Suppressor macrophage treated with lipopolysaccharide for 4 hours (primary cell): ENCODE measurements at regions not wholly inside any gene's neighbourhood (a gene's known extent, or its start where the extent isn't known, plus 50 kb on each side); places are given as distances from the start of the nearest gene placed in this dataset.
A peak's percentile ranks its signal among the peaks of the same experiment; 100 is the strongest.

ENCODE experiments used
- DNase-seq: peaks from one replicate; pipeline ENCODE4 v3.0.0-alpha.2; 2020

DNA sequence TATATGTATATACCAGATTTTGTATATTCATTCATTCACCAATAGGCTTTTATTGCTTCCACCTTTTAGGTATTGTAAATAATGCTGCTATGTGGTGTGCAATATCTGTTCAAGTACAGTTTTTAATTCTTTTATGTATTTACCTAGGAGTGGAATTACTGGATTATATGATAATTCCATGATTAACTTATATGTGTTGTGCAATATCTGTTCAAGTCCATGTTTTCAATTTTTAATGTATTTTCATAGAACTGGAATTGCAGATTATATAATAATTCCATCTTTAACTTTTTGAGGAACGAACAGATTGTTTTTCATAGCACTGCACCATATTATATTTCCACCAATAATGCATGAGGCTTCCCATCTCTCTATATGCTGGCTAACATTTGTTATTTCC lies 50.6 kb upstream of the L3MBTL4 start:
- no peak for DNase-seq

- DNase-seq: no peak
Measured at GRCh38 chr18:6476190-6476589, 61.5 kb upstream of the L3MBTL4 start.

DNA sequence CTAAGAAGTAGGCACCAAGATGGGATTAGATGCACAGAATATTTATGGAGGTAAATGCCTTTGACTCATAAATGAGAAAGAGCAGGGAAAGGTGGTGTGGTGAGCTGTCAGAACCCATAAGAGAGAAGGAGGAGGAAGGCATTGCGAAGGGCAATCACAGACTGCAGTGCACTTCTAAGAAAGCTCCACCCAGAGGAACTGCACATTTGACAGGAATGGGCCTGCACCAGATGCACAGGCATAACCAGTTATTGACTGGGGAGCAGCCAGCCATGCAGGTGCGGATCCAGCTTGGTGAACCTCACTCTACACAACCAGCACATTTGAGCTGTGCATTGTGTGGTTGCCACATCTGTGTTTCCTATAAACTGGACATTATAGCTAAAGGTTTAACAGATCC lies 62.2 kb upstream of the L3MBTL4 start:
- DNase-seq: no peak

DNA sequence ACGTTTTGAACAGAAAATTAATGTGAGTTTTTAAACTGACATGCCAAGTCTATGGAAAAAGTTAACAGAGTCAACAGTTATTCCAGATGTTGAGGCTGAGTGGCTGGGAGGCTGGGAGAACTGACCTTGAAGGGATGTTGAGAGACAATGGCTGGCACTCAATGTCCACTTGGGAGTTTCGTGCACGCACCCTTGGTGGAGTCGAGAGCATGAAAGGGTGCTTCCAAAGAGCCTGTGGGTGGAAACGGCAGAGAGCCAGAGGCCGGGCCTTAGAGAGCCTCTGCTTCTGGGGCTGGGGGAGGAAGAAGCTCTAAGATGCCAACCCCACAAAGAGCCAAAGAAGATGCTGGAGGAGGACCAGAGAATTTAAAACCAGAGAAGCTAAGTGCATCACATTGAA lies 63.4 kb upstream of the L3MBTL4 start:
- no peak for DNase-seq

- no peak for DNase-seq
Measured at GRCh38 chr18:6479699-6480098, 65.0 kb upstream of the L3MBTL4 start.

- peak; percentile 49 for DNase-seq
Measured at GRCh38 chr18:6482198-6482977, 67.7 kb upstream of the L3MBTL4 start.

GRCh38 chr18:6484659-6485058 lies 69.9 kb upstream of the L3MBTL4 start:
- DNase-seq: no peak

DNA sequence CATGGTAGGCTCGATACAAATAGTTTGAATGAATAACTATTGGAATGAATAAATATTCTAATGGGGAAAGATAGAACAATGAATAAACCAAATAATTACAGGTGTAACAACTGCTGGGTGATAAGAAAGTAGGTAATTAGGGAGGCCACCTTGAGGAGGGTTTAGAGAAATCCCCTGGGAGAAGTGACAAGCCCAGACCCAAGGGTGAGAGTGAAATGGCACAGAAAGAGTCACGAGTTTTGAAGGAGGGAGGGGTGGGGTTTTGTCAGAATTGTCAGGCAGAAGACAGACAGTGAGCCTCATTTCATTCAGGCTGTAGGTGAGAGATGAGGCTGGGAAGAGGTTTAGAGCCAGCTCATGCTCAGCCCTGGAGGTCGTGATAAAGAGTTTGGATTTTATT lies 71.6 kb upstream of the L3MBTL4 start:
- DNase-seq: no peak

GRCh38 chr18:6486764-6487426 lies 72.2 kb upstream of the L3MBTL4 start:
- DNase-seq: no peak

GRCh38 chr18:6487968-6488367 lies 73.3 kb upstream of the L3MBTL4 start:
- DNase-seq: no peak

DNA sequence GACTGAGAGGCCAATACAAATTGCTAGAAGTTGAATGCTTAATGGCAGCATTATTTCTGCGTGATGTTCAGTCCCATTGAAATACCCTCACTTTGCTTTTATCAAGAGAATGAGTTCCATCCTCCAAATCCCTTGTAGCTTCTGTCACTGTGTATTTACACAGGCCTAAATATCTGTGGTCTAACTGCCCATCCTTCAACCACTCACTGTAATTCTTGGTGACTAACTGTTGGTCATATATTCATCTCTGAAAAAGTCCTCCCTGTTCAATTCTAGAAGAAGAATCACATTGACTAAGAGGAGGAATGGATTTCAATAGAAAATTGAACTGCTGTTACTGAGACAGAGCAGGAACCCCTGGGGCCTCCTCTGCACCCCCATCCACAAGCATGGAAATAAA lies 74.2 kb upstream of the L3MBTL4 start:
- no peak for DNase-seq

GRCh38 chr18:6489977-6490376 lies 75.3 kb upstream of the L3MBTL4 start:
- no peak for DNase-seq

GRCh38 chr18:6493194-6493593 lies 78.5 kb upstream of the L3MBTL4 start:
- no peak for DNase-seq

- DNase-seq: no peak
Measured at GRCh38 chr18:6495536-6495935, 80.8 kb upstream of the L3MBTL4 start.

DNA sequence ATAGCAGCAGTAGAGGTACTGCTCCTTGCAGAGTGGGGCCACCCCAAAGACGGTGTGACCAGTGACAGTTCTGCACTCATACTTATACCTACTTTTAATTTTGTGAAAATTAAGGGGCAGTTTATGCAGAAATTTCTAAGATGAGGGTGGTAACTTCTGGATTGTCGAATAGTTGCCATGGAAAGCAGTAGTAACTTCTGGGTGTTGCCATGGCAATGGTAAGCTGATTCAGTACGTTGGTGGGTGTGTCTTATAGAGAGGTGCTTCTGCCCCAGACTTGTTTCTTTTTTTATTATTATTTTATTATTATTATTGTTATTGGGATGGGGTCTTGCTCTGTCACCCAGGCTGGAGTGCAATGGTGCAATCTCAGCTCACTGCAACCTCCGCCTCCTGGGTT lies 82.8 kb upstream of the L3MBTL4 start:
- DNase-seq: no peak

GRCh38 chr18:6498289-6498856 lies 83.7 kb upstream of the L3MBTL4 start:
- DNase-seq: no peak

- DNase-seq: no peak
Measured at GRCh38 chr18:6504605-6505497, 90.1 kb upstream of the L3MBTL4 start.

- DNase-seq: no peak
Measured at GRCh38 chr18:6505498-6505875, 90.8 kb upstream of the L3MBTL4 start.

DNA sequence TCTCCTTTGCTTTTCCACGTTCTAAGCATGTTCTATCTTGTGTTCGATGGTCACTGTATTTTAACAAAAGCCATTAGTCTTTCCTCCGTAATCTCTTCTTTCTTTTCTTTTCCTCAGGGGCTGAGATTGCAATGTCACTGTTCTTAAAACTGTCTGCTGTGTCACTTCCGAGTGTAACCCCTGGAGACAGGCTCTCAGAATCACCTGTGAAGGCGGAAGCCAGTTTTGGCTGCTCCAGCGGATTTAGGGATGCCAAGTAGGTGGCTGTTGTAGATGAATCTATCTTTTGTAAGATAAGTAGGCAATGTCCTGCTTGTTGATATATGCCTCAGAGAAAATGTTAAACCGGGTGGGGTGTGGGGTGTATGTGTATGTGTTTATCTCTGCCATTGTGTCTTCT lies 94.7 kb upstream of the L3MBTL4 start:
- no peak for DNase-seq

GRCh38 chr18:6509832-6510231 lies 95.1 kb upstream of the L3MBTL4 start:
- DNase-seq: no peak

DNA sequence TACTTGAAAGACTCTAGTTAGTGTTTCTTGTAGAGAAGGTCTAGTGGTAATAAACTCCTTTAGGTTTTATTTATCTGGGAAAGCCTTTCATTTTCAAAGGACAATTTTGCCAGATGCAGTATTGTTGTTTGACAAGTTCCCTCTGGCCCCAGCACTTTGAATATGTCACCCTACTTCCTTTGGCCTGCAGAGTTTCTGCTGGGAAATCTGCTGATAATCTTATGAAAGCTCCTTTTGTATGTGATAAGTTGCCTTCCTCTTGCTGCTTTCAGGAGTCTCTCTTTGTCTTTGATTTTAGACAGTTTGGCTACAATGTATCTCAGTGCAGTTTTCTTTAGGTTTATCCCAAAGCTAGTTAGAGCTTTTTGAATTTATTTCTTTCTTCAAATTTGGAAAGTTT lies 106.2 kb upstream of the L3MBTL4 start:
- no peak for DNase-seq

DNA sequence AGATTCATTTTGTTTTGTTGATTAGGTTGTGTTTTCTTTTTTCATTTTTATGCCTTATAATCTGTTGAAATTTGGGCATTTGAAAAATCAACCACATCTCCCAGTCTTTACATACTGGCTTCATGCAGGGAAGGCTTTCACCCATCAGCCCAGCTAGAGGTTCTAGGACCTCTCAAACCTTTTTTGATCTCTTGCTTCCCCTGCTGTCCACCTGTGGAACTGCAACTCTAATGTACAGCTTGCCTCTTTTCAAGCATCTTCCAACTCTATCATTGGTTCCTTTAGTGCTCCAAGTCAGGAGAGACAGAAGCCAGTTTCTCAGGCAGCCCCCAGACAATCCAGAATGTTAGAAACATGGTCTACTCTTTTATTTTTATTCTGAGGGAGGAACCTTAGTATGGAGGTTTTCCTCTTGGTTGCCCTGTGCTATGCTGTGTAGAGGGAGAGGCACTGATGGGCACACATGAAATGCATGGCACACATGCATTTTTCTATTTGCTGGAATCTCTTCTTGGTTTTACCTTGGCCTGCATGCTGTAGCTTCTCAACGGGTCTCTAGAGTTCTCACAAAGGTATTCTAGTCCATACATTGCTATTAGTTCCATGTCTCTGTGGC lies 107.2 kb upstream of the L3MBTL4 start:
- peak; percentile 67 for DNase-seq

DNA sequence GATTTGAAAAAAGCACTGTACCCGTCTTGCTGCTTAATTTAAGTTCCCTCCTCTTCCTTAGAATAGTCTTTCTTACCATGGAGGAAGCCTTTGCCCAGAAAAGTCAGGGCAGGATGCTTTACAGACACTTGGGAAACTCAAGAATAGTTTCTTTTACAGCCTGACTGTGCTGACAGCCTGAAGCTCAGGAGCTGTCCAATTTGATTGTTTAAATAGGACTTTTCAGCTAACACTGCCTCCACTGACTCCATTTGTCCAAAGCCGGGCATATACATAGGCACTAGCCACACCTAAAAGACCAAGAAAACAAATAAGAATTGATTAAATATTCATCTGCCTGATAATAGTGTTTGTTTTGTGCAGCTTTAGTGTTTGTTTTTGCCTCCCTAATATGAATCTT lies 110.9 kb upstream of the L3MBTL4 start:
- DNase-seq: no peak
